GM20000 (cell line): ENCODE measurements at regions not wholly inside any gene's neighbourhood (a gene's known extent, or its start where the extent isn't known, plus 50 kb on each side); places are given as distances from the start of the nearest gene placed in this dataset.

ENCODE experiments used
- DNase-seq: peaks from one replicate; pipeline ENCODE4 v3.0.0; 2012; ENCODE audit warnings: low spot score
- CTCF ChIP-seq: IDR thresholded peaks from 2 replicates; pipeline ENCODE4 v1.5.1; 2012; ENCODE audit warnings: mild to moderate bottlenecking, control low read depth; ENCODE audit errors: extremely low read depth, missing control alignments

GRCh38 chr13:50261130-50261901 lies 246.1 kb downstream of the KCNRG start:
- TF ChIP-seq CTCF: no peak
- DNase-seq: no peak

- no peak for TF ChIP-seq CTCF
- DNase-seq: no peak
These were observed 251.8 kb downstream of the KCNRG start for GRCh38 chr13:50267066-50267465.

- TF ChIP-seq CTCF: no peak
- no peak for DNase-seq
These were observed 252.7 kb downstream of the KCNRG start for GRCh38 chr13:50267917-50268316.

GRCh38 chr13:50268500-50268899 lies 253.3 kb downstream of the KCNRG start:
- TF ChIP-seq CTCF: no peak

GRCh38 chr13:50274181-50274580 lies 258.9 kb downstream of the KCNRG start:
- TF ChIP-seq CTCF: no peak
- no peak for DNase-seq

More at GRCh38 chr13:50268500-50268899, 253.3 kb downstream of the KCNRG start:
- no peak for DNase-seq

GRCh38 chr13:50275392-50276063 lies 260.3 kb downstream of the KCNRG start:
- TF ChIP-seq CTCF: no peak

GRCh38 chr13:50276550-50276949 lies 261.3 kb downstream of the KCNRG start:
- DNase-seq: no peak
- no peak for TF ChIP-seq CTCF

More at GRCh38 chr13:50275392-50276063, 260.3 kb downstream of the KCNRG start:
- DNase-seq: no peak
